GM21619 (cell line): ENCODE measurements at regions not wholly inside any gene's neighbourhood (a gene's known extent, or its start where the extent isn't known, plus 50 kb on each side); places are given as distances from the start of the nearest gene placed in this dataset.

Experiments used
- ATAC-seq: cut with Tn5 transposase; IDR thresholded peaks from one replicate; pipeline ENCODE4 v1.9.1; 2021; ENCODE audit not compliant: unreplicated experiment

DNA sequence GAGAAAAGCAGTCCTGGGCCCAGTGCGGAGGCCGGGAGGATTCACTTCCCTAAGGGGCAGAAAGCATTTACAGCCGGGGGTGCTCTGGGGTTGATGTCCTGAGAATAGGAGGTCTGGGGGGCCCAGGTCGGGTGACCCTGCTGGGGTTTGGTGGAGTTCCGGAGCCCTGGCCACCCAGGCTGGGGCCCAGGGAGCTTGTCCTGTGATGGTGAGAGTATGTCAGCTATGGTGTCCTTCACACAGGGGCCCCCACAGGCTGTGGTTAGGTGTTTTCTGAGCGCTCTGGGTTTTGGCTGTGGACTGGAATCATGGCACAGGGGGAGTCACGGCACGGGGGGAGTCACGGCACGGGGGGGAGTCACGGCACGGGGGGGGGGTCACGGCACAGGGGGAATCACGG lies 54.5 kb upstream of the TMEM18 start:
- ATAC-seq = no peak

DNA sequence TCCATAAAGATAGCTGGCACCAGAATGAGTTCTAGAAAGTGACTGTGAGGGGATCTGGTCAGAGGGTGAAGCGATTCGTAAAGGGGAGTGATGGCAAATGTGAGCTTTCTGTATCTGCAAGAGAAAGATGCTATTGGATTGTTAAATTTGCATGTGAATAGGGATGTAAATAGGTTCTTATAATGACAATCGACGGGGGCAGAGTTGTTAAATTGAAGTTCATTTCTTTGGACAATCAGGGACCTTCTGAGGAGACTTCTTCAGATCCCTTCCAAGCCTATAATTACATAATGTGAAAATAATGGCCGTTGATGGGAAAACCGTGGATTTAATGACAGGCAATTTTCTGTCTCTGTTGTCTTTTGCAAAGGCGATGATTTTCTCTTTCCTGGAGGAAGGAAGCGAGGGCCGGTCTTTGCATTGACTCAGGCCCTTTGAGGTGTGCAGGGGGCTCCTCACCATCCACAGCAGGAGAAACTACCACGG lies 52.2 kb upstream of the TMEM18 start:
- ATAC-seq = no peak

DNA sequence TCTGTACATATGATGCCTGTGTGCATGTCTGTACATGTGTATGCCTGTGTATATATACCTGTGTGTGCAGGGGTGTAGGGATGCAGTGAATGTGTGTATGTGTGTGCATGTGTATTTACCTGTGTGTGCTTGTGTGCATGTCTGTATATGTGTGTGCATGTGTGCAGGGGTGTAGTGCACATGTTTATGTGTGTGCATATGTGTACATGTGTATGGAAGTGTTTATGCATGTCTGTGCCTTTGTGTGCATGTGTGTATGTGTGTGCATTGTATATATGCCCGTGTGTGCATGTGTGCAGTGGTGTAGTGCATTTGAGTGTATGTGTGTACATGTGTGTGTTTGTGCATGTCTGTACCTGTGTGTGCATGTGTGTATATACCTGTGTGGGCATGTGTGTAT lies 51.0 kb upstream of the TMEM18 start:
- ATAC-seq = no peak

DNA sequence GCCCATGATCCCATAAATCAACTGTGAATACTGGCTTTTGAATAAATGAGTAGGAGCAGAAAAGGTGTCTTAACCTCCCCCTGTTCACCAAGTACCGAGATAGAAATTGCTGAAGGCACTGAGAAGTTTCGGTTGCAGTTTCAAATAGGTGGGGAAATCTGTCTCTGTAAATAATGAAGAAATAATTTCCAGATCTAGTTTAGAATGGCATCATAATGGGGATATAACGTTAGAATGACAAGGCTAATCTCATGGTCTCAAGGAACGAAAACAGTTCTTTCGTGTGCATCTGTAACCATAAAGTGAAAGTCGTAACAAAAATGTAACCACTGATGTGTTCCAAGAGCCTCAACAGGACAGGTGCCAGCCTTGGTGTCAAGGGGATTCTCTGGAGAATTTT lies 49.9 kb upstream of the TMEM18 start:
- peak; percentile 95 for ATAC-seq
